Lower leg skin (tissue), 3 donors: ENCODE measurements at regions not wholly inside any gene's neighbourhood (a gene's known extent, or its start where the extent isn't known, plus 50 kb on each side); places are given as distances from the start of the nearest gene placed in this dataset.

Experiments used
- POLR2A ChIP-seq, 2 donors: fragments of 450-650 bp; IDR thresholded peaks; one replicate each; pipeline ENCODE4 v1.6.1; 2016 to 2017; ENCODE audit warnings: antibody characterized with exemption in 2 of 2, mild to moderate bottlenecking in 1 of 2, moderate library complexity in 1 of 2
- TF ChIP-seq, protein P1 (sequence below), 3 donors: fragments of 450-650 bp; IDR thresholded peaks; one replicate each; pipeline ENCODE4 v1.5.1; 2016; ENCODE audit warnings: antibody characterized with exemption in 3 of 3, mild to moderate bottlenecking in 3 of 3, moderate library complexity in 2 of 3

GRCh38 chr4:108384544-108384943 is 215.8 kb upstream of the LEF1 start:
- TF ChIP-seq, protein P1, sequence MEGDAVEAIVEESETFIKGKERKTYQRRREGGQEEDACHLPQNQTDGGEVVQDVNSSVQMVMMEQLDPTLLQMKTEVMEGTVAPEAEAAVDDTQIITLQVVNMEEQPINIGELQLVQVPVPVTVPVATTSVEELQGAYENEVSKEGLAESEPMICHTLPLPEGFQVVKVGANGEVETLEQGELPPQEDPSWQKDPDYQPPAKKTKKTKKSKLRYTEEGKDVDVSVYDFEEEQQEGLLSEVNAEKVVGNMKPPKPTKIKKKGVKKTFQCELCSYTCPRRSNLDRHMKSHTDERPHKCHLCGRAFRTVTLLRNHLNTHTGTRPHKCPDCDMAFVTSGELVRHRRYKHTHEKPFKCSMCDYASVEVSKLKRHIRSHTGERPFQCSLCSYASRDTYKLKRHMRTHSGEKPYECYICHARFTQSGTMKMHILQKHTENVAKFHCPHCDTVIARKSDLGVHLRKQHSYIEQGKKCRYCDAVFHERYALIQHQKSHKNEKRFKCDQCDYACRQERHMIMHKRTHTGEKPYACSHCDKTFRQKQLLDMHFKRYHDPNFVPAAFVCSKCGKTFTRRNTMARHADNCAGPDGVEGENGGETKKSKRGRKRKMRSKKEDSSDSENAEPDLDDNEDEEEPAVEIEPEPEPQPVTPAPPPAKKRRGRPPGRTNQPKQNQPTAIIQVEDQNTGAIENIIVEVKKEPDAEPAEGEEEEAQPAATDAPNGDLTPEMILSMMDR (IDR thresholded peaks at IDR 0.05): no peak
- no peak for TF ChIP-seq POLR2A (IDR thresholded peaks at IDR 0.05)
